GM12891 (cell line): ENCODE measurements at regions not wholly inside any gene's neighbourhood (a gene's known extent, or its start where the extent isn't known, plus 50 kb on each side); places are given as distances from the start of the nearest gene placed in this dataset.

ENCODE experiments used
- DNase-seq: peaks from one replicate; pipeline ENCODE4 v3.0.0; 2011; ENCODE audit warnings: low spot score; ENCODE audit not compliant: insufficient read length
- FAIRE-seq: peaks from 2 replicates; lab custom pipeline; 2011; peaks lifted over from hg19 to GRCh38; lab: Jason Lieb, UNC
- PAX5 ChIP-seq: IDR thresholded peaks from 2 replicates; pipeline ENCODE4 v1.6.1; 2011; ENCODE audit warnings: low read length, moderate library complexity, mild to moderate bottlenecking; ENCODE audit not compliant: insufficient read depth, severe bottlenecking
- POLR2A ChIP-seq: IDR thresholded peaks from 2 replicates; pipeline ENCODE4 v1.6.1; 2011; ENCODE audit warnings: low read depth, low read length, control low read depth
- POLR2AphosphoS5 ChIP-seq: IDR thresholded peaks from 2 replicates; pipeline ENCODE4 v1.6.1; 2011; ENCODE audit warnings: low read depth, low read length, control low read depth
- POU2F2 ChIP-seq: IDR thresholded peaks from 2 replicates; pipeline ENCODE4 v1.6.1; 2011; ENCODE audit warnings: low read depth, mild to moderate bottlenecking, control low read depth, low read length, moderate library complexity
- SPI1 ChIP-seq: IDR thresholded peaks from 2 replicates; pipeline ENCODE4 v1.6.1; 2011; ENCODE audit warnings: low read depth, low read length, control low read depth
- TAF1 ChIP-seq: IDR thresholded peaks from 2 replicates; pipeline ENCODE4 v1.6.1; 2011; ENCODE audit warnings: low read depth, low read length, control low read depth

DNA sequence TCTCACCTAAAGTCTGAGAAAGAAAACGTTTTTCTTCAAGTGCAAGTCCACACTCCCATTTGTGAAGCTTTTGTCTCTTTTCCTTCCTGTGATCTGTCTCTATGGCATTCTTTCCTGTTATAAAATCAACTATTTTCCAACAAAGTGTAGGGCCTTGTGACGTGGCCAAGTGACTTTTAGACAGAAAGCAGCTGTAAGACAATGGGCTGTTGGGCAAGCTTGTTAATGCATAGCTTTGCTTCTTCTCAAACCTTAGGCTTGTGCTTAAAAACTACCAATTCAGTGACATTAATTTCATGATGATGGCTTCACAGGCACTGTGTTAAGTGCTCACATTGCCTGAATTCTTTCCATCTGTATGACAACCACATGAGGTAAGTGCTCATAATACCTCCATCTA is 83.5 kb downstream of the VCY1B start:
- DNase-seq (no peak), FAIRE-seq (no peak)
- TF ChIP-seq POLR2A = no peak

DNA sequence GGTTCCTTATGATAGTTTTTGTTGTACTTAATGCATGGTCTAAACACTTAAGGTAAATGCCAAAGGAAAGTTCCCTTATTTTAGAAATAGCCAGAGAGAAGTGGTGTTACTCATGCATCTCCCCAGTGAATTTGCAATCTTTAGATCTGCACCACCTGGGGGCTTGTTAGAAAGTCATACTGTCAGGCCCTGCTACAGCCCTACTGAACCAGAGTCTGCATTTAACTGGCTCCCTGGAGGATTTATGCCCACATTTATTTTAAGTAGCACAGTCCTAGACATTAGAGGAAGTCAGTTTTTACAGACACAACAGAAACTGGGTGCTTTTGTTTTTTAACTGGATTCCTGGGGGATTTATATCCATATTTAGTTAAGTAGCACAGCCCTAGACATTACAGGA is 89.6 kb downstream of the VCY1B start:
- FAIRE-seq (no peak), DNase-seq (no peak)
- TF ChIP-seq POLR2AphosphoS5 (no peak), TAF1 (no peak), POU2F2 (no peak), PAX5 (no peak), POLR2A (no peak), SPI1 (no peak)

DNA sequence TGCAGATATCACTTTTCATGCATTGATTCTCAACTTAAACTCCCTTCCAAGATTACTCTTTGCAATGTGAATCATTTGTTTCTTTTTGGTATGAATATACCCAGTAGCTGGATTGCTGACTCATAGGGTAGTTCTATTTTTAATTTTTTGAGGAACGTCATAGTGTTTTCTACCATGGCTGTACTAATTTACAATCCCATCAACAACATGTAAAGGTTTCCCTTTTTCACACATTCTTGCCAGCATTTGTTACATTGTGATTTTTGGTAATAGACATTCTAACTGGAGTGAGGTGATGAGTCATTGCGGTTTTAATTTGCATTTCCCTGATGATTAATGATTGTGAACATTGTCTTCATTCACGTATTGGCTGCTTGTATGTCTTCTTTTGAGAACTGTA is 126.7 kb downstream of the VCY1B start:
- DNase-seq (no peak), FAIRE-seq (no peak)
- TF ChIP-seq POLR2A = no peak
- no peak for TF ChIP-seq SPI1
- no peak for TF ChIP-seq POLR2AphosphoS5
- no peak for TF ChIP-seq TAF1
- TF ChIP-seq PAX5 = no peak
- no peak for TF ChIP-seq POU2F2

DNA sequence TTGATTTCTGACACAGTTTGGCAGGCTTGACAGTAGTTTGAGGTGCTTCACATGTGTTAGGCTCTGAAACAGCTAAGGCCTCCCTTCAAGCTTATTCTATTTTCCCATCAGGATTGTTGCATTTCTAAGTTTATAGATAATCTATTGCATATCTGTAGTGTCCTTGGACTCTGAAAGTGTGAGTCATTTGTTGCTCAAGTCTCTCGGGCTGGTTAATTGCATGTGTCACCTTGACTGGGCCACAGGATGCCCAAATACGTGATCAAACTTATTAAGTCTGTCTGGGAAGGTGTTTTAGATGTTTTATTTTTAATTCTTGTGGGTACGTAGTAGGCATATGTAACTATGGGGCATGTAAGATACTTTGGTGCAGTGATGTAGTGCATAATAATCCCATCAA is 166.0 kb downstream of the VCY1B start:
- no peak for DNase-seq
- FAIRE-seq = no peak
- TF ChIP-seq POU2F2 (no peak), TAF1 (no peak), SPI1 (no peak)

DNA sequence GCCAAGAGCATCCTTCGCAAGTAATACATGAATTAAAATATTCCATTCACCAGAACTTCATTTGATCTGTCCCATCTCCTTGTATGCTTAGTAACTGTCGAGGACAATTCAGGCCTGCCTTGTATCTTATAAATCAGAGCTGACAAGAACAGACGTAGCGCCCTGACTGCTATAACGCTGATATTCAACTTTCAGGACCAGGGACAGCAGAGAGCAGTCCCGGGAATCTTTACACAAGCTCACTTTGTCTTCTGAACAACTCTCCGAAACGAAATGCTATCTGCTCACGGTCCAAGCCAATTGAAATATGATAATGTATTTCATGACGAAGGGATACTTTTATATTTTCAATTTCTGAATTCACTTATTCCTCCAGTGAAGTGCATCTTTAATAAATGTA is 175.7 kb downstream of the VCY1B start:
- no peak for DNase-seq

DNA sequence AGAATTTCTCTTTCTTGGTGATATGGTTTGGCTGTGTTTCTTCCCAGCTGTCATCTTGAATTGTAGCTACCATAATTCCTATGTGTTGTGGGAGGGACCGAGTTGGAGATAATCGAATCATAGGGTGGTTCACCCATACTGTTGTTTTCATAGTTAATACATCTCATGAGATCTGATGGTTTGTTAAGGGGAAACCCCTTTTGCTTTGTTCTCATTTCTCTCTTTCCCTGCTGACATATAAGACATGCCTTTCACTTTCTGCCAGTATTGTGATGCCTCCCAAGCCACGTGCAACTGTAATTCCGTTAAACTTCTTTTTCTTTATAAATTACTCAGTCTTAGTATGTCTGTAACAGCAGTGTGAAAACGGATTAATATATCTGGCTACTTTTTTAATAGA is 179.0 kb downstream of the VCY1B start:
- no peak for TF ChIP-seq TAF1
- TF ChIP-seq POU2F2 = no peak
- no peak for TF ChIP-seq PAX5
- TF ChIP-seq SPI1 = no peak
- TF ChIP-seq POLR2AphosphoS5 = no peak
- no peak for TF ChIP-seq POLR2A
- DNase-seq = no peak
- no peak for FAIRE-seq

More for the DNA sequence above, 175.7 kb downstream of the VCY1B start:
- no peak for FAIRE-seq
- TF ChIP-seq SPI1 (no peak), TAF1 (no peak), POU2F2 (no peak), POLR2A (no peak), POLR2AphosphoS5 (no peak), PAX5 (no peak)

DNA sequence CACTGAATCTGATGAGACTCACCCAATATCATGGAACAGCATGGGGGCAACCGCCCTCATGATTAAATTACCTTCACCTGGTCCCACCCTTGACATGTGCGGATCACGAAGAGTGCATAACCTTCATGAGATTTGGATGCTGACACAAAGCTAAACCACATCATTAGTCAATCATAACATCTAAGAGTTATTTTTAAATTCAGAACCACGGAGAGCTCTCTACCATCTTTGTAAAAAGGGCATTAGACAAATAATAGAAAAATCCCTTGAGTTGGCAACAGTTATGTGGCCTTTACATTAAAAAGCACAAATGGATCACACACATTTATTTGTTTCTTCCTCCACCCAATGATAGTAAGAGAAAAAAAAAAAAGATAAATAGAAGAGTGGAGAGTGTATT is 182.2 kb downstream of the VCY1B start:
- DNase-seq (no peak), FAIRE-seq (no peak)
- TF ChIP-seq POLR2AphosphoS5 = no peak
- no peak for TF ChIP-seq POU2F2
- TF ChIP-seq TAF1 = no peak
- no peak for TF ChIP-seq PAX5
- no peak for TF ChIP-seq POLR2A
- TF ChIP-seq SPI1 = no peak

DNA sequence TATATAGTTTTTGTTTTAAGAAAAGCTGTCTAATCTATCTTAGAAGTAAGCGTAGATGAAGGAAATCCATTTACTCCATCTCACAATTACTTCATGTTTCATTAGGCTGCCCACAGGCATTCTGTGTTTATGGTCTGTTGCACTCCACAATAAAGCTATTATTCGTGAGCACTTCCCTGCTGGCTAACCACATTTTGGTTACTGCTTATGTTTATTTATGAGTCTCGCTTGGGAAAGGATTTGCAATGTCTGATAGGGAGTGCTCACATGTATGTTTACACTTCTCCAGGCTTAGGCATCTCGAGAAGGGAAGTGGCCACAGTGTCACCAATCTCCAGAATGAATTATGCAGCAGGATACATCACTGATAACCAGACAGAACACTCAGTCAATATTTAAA is 190.9 kb downstream of the VCY1B start:
- TF ChIP-seq POU2F2 = no peak
- TF ChIP-seq POLR2AphosphoS5 = no peak
- TF ChIP-seq TAF1 = no peak
- DNase-seq (no peak), FAIRE-seq (no peak)

DNA sequence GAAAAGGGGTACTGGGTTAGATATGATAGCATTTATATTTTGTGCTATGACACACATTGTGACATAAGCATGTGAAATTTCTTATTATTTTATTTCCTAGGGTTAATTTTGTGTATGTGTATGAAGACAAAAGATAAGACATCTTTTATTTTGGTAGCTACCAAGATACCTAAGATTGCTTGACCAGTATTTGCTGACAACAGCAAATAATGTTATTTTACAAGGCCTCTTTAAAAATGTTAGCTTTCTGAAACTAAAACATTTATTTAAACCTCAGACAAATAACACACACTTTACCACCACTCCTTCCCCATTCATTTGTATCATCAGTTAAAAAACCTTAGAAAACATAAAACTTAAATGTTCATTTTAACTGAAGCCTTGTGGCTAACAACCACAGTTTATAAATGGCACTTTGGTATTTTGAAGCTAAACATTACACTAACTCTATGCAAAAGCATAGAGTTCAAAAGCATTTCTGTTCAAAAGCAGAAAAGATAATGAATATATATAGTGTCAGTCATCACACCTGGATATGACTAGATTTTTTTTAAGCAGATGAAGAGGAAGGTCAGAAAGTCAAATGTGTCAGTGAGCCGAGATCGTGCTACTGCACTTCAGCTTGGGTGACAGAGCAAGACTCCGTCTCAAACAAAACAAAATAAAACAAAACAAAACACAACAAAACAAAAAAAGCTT is 193.0 kb downstream of the VCY1B start:
- TF ChIP-seq PAX5 (no peak), POU2F2 (no peak), POLR2AphosphoS5 (no peak), SPI1 (no peak), POLR2A (no peak), TAF1 (no peak)
- DNase-seq = no peak
- no peak for FAIRE-seq

DNA sequence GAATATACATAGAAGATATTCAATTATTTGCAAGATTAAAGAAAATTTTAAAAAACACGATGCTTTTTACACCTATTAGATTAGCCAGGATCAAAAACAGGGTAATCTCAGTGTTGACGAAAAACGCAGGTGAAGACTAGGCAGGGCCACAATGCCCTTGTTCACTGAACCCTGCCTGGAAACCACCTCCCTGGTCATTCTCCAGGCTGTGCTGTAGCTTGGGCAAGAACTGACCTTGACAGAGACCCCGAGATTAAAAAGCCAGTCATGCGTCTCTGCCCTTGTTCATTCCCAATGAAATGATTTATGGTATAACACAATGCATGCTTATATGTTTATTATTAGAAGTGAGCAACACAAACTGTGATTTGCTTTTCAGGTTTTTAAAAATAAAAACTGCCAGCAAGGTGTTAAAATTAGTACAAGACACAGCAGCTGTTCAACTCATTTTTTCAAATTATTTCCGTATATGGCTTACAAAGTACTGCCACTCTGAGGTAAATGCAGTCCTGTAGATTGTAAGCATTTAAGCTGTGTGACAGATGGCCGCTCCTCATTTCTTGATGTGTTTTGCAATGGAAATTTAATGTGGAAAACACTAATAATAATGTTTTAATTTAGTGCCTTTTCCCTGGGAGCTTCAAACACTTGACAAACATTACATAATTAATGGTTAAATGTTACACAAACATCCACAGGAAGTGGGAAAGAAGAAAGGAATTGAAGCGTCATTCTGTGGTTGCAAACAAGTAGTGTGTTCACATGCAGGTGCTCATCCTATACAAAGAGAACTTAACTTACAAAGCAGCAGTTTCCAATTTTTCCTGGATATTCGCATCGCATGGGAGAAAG is 200.2 kb downstream of the VCY1B start:
- TF ChIP-seq TAF1 (no peak), PAX5 (no peak), POU2F2 (no peak), POLR2A (no peak), POLR2AphosphoS5 (no peak), SPI1 (no peak)

More for the DNA sequence above, 200.2 kb downstream of the VCY1B start:
- no peak for FAIRE-seq
- DNase-seq = no peak
